Smooth muscle cell (in vitro differentiated cells): ENCODE measurements at regions not wholly inside any gene's neighbourhood (a gene's known extent, or its start where the extent isn't known, plus 50 kb on each side); places are given as distances from the start of the nearest gene placed in this dataset.

Experiments
- DNase-seq: peaks from one replicate; lab custom pipeline; 2025; ENCODE audit not compliant: unreplicated experiment; lab: John Stamatoyannopoulos, UW
- H2AFZ ChIP-seq: fragments of 200-600 bp; sonication (generic); 2 replicates; pipeline ENCODE4 v1.6.0; 2016; ENCODE audit warnings: antibody characterized with exemption, low read depth, mild to moderate bottlenecking
- H3F3A ChIP-seq: fragments of 200-600 bp; sonication (generic); 2 replicates; pipeline ENCODE4 v1.6.0; 2017; ENCODE audit warnings: antibody characterized with exemption, low read depth
- H3K27ac ChIP-seq: fragments of 200-600 bp; sonication (generic); 2 replicates; pipeline ENCODE4 v1.5.1; 2016; ENCODE audit warnings: low read depth, mild to moderate bottlenecking
- H3K27me3 ChIP-seq: fragments of 200-600 bp; sonication (generic); 2 replicates; pipeline ENCODE4 v1.6.1; 2016; ENCODE audit warnings: low read depth, mild to moderate bottlenecking
- H3K36me3 ChIP-seq: fragments of 200-600 bp; sonication (generic); 2 replicates; pipeline ENCODE4 v1.5.1; 2016; ENCODE audit warnings: low read depth
- H3K4me1 ChIP-seq: fragments of 200-600 bp; sonication (generic); 2 replicates; pipeline ENCODE4 v1.5.1; 2016; ENCODE audit warnings: low read depth
- H3K4me2 ChIP-seq: fragments of 200-600 bp; sonication (generic); 2 replicates; pipeline ENCODE4 v1.6.0; 2016; ENCODE audit warnings: mild to moderate bottlenecking
- H3K4me3 ChIP-seq: fragments of 200-600 bp; sonication (generic); 2 replicates; pipeline ENCODE4 v1.5.1; 2016; ENCODE audit warnings: mild to moderate bottlenecking
- H3K79me2 ChIP-seq: fragments of 200-600 bp; sonication (generic); 2 replicates; pipeline ENCODE4 v1.6.0; 2016; ENCODE audit warnings: low read depth, mild to moderate bottlenecking
- H3K9ac ChIP-seq: fragments of 200-600 bp; sonication (generic); 2 replicates; pipeline ENCODE4 v1.6.0; 2016; ENCODE audit warnings: low read depth
- H3K9me3 ChIP-seq: fragments of 200-600 bp; sonication (generic); replicated peaks from 2 replicates; pipeline ENCODE4 v1.5.1; 2016; ENCODE audit warnings: low read depth
- H4K20me1 ChIP-seq: fragments of 200-600 bp; sonication (generic); 2 replicates; pipeline ENCODE4 v1.6.0; 2016; ENCODE audit warnings: low read depth
- WGBS: methylation state at CpG from one replicate; pipeline ENCODE4 v1.1.7; 2016; ENCODE audit warnings: low lambda C conversion rate; 5-methylcytosine and 5-hydroxymethylcytosine counted together
- TF ChIP-seq, protein P1 (sequence below): fragments of 200-600 bp; sonication (generic); IDR thresholded peaks from 2 replicates; pipeline ENCODE4 v1.5.1; 2017; ENCODE audit warnings: borderline replicate concordance, mild to moderate bottlenecking, antibody characterized with exemption; ENCODE audit not compliant: insufficient read depth, poor library complexity, severe bottlenecking

DNA sequence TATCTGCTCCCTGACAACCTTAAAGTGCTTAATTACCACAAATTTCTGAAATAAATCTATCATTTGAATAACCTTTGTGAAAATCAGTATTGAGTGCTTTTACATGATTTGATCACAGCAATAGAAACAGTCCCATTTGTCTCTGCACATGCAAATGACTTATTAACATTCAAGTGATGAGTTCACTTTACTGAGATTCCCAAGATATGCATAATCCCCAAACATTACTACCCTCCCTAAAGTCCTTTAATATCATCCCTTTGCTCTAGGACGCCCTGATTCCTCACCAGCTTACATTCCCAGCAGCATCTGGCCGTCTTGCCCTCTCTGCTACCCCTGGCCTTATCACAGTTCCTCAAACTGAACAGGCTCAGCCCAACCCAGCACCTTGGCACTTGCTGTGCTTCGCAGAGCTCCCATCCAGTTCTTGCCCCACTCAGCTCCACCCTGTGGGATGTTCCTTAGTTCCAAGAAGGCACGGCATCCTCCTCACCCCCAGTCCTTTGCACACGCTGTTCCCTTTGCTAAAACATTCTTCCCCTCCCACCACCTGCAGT, 347.5 kb downstream of the PREX1 start:
- H3K36me3 ChIP-seq = no peaks in the 10 kb centered on the region
- TF ChIP-seq, protein P1, sequence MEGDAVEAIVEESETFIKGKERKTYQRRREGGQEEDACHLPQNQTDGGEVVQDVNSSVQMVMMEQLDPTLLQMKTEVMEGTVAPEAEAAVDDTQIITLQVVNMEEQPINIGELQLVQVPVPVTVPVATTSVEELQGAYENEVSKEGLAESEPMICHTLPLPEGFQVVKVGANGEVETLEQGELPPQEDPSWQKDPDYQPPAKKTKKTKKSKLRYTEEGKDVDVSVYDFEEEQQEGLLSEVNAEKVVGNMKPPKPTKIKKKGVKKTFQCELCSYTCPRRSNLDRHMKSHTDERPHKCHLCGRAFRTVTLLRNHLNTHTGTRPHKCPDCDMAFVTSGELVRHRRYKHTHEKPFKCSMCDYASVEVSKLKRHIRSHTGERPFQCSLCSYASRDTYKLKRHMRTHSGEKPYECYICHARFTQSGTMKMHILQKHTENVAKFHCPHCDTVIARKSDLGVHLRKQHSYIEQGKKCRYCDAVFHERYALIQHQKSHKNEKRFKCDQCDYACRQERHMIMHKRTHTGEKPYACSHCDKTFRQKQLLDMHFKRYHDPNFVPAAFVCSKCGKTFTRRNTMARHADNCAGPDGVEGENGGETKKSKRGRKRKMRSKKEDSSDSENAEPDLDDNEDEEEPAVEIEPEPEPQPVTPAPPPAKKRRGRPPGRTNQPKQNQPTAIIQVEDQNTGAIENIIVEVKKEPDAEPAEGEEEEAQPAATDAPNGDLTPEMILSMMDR = no peak
- DNase-seq = no peak
- no peaks in the 10 kb centered on the region for H3F3A ChIP-seq
- peaks cover 11% of the 10 kb centered on the region for H3K27me3 ChIP-seq
- no peaks in the 10 kb centered on the region for H3K4me1 ChIP-seq
- H3K4me2 ChIP-seq = no peak overlapping the region
- no peak overlapping the region for H2AFZ ChIP-seq
- no peak overlapping the region for H3K4me3 ChIP-seq
- no peak overlapping the region for H3K9ac ChIP-seq
- 64% methylated on average over 5 of the region's 5 CpGs for WGBS
- no peaks in the 10 kb centered on the region for H3K9me3 ChIP-seq
- H3K79me2 ChIP-seq = no peaks in the 10 kb centered on the region
- H3K27ac ChIP-seq = no peak overlapping the region
- H4K20me1 ChIP-seq = no peaks in the 10 kb centered on the region

DNA sequence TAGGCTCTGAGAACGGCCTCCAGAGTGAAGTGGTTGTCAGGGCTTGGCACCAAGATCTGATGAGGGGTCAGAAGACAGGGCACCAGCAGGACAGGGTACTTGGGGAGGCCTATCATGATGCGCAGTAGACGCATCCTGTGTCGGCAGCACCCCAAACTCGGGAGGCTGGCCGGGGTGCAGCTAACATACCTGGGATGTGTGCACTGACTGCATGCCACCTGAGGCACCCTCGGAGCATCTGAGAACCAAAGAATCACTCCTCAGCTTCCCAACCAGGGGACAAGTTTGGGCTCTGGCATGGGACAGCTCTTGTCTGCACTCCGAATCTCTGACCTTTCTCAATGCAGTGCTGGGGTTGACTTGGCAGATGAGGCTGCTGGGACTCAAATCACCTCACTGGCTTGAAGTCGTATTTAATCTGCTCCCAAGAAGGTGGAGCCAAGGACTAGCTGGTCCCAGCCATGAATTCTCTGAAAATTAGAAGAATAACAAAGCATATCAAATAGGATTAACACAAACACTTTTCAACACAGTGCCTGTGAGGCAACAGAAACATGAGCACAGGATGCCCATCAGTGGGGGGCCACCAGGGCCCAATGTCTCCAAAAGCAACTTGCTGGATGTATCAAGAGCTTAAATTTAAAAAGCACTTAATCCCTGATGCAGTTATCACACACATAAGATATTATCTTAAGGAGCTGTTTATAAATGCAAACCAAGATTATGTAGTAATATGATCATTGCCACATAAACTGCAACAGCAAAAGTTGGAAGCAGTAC, 348.8 kb downstream of the PREX1 start:
- DNase-seq = no peak
- Histone ChIP-seq H3K4me3 (no peak overlapping the region), H3K27ac (no peak overlapping the region), H3K9me3 (no peaks in the 10 kb centered on the region), H3F3A (no peaks in the 10 kb centered on the region), H3K4me1 (no peaks in the 10 kb centered on the region), H3K4me2 (no peak overlapping the region), H3K79me2 (no peaks in the 10 kb centered on the region), H4K20me1 (no peaks in the 10 kb centered on the region), H2AFZ (no peak overlapping the region), H3K36me3 (no peaks in the 10 kb centered on the region), H3K27me3 (peaks cover 24% of the 10 kb centered on the region), H3K9ac (no peak overlapping the region)
- 91% methylated on average over 9 of the region's 9 CpGs for WGBS
- TF ChIP-seq, protein P1 = no peak

DNA sequence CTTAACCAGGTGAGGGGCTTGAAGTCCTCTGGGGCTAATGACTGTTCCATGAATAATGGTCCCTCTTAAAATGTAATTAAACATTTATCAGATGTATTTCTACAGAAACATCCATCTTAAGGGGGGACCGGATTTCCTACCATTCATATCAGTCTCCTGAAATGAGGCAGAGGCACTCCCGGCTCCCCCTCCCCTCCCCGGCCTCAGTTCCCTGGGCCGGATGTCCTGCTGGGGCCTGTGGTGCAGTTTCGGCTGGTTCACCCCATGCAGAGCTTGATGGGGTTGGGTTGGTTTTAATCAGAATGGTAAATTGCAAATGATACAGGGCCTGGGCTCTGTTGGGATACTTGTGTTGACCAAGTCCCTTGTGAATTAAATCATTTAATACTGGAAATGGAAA, 349.4 kb downstream of the PREX1 start:
- Histone ChIP-seq H3F3A (no peaks in the 10 kb centered on the region), H3K4me2 (no peak overlapping the region), H3K79me2 (no peaks in the 10 kb centered on the region), H3K36me3 (no peaks in the 10 kb centered on the region), H3K4me1 (no peaks in the 10 kb centered on the region), H4K20me1 (no peaks in the 10 kb centered on the region), H3K27ac (no peak overlapping the region), H3K9ac (no peak overlapping the region), H2AFZ (no peak overlapping the region), H3K27me3 (peaks cover 29% of the 10 kb centered on the region), H3K9me3 (no peaks in the 10 kb centered on the region), H3K4me3 (no peak overlapping the region)
- no peak for DNase-seq
- WGBS = 79% methylated on average over 5 of the region's 5 CpGs
- TF ChIP-seq, protein P1 = no peak

DNA sequence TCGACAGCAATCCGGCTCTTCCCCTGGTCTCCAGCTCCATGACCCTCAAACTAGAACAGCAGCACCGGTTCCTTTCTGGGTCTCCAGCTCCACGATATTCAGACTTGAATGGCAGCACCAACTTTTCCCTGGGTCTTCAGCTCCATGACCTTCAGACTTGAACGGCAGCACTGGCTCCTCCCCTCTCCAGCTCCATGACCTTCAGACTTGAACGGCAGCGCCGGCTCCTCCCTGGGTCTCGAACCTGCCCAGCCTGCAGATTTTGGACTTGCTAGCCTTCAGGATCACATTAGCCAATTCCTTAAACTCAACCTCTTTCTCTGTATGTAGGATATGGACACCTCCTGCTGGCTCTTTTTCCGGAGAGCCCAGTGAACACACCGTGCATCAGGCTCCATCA, 350.9 kb downstream of the PREX1 start:
- no peaks in the 10 kb centered on the region for H3K79me2 ChIP-seq
- H3K9me3 ChIP-seq = no peaks in the 10 kb centered on the region
- H2AFZ ChIP-seq = no peak overlapping the region
- H3K27me3 ChIP-seq = peaks cover 39% of the 10 kb centered on the region
- TF ChIP-seq, protein P1 = no peak
- no peaks in the 10 kb centered on the region for H3F3A ChIP-seq
- H3K27ac ChIP-seq = no peak overlapping the region
- no peaks in the 10 kb centered on the region for H3K4me1 ChIP-seq
- H4K20me1 ChIP-seq = no peaks in the 10 kb centered on the region
- no peak overlapping the region for H3K4me2 ChIP-seq
- 96% methylated on average over 11 of the region's 11 CpGs for WGBS
- no peak overlapping the region for H3K9ac ChIP-seq
- no peak overlapping the region for H3K4me3 ChIP-seq
- DNase-seq = no peak
- H3K36me3 ChIP-seq = no peaks in the 10 kb centered on the region
